ENCODE measurements at regions not wholly inside any gene's neighbourhood (a gene's known extent, or its start where the extent isn't known, plus 50 kb on each side); places are given as distances from the start of the nearest gene placed in this dataset.

DNA sequence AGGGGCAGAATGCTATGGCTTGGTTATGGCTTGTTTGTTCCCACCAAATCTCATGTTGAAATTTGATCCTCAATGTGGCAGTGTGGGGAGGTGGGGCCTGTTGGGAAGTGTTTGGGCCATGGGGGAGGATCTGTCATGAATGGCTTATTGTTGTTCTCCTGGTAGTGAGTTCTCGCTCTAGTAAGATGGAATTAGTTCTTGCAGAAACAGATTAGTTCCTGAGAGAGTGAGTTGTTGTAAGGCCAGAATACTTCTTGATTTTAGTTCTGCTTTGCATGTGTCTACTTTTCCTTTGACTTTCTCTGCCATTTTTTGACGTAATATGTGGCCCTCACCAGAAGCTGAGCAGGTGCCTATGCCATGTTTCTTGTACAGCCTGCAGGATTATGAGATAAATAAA lies 188.2 kb downstream of the KIF20B start:
- CTCF ChIA-PET = no interaction called here
- no peaks in the 10 kb centered on the region for H3K9me3 ChIP-seq (ENCODE audit: control insufficient read depth, insufficient read depth, low read depth, low read length)
- BruUV-seq (replicated peaks) = no TSS peak
- intact Hi-C loops (cut with micrococcal nuclease; ENCODE audit: unreplicated experiment) (no loop called here), in situ Hi-C loops (cut with HindIII; ENCODE audit: low pct_unique_long_range_greater_than_20kb, low sequenced_read_pairs) (no loop called here)
- no peak overlapping the region for H3K4me3 ChIP-seq (ENCODE audit: low read depth in 2 of 2, low read length in 2 of 2)
- ATAC-seq = no peak
- no peak overlapping the region for H3K27ac ChIP-seq (ENCODE audit: low read length)
- POLR2A ChIA-PET = no interaction called here
- H3K4me1 ChIP-seq (ENCODE audit: control insufficient read depth, insufficient read depth, low read length) = no peaks in the 10 kb centered on the region
- no peak for DNase-seq (ENCODE audit: low read depth, low spot score)
- no peaks in the 10 kb centered on the region for H3K27me3 ChIP-seq (ENCODE audit: control insufficient read depth, insufficient read depth, low read length)
- TF ChIP-seq SIN3A (IDR thresholded peaks at IDR 0.05; ENCODE audit: borderline replicate concordance, insufficient read depth, low read depth, low read length) (no peak), TCF7L2 (IDR thresholded peaks at IDR 0.05; ENCODE audit: low read depth, low read length) (no peak), REST (IDR thresholded peaks at IDR 0.05; ENCODE audit: insufficient read depth in 1 of 2, low read depth in 2 of 2, low read length in 1 of 2) (no peak), POLR2AphosphoS5 (IDR thresholded peaks at IDR 0.05; ENCODE audit: low read depth, low read length) (no peak)
- TF ChIP-seq, protein P1, sequence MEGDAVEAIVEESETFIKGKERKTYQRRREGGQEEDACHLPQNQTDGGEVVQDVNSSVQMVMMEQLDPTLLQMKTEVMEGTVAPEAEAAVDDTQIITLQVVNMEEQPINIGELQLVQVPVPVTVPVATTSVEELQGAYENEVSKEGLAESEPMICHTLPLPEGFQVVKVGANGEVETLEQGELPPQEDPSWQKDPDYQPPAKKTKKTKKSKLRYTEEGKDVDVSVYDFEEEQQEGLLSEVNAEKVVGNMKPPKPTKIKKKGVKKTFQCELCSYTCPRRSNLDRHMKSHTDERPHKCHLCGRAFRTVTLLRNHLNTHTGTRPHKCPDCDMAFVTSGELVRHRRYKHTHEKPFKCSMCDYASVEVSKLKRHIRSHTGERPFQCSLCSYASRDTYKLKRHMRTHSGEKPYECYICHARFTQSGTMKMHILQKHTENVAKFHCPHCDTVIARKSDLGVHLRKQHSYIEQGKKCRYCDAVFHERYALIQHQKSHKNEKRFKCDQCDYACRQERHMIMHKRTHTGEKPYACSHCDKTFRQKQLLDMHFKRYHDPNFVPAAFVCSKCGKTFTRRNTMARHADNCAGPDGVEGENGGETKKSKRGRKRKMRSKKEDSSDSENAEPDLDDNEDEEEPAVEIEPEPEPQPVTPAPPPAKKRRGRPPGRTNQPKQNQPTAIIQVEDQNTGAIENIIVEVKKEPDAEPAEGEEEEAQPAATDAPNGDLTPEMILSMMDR (IDR thresholded peaks at IDR 0.05) = no peak
- H3K36me3 ChIP-seq (ENCODE audit: control insufficient read depth, insufficient read depth, low read length) = no peaks in the 10 kb centered on the region

- in situ Hi-C loops (cut with HindIII; ENCODE audit: low pct_unique_long_range_greater_than_20kb, low sequenced_read_pairs) = no loop called here
- Histone ChIP-seq H3K4me3 (ENCODE audit: low read depth in 2 of 2, low read length in 2 of 2) (no peak overlapping the region), H3K36me3 (ENCODE audit: control insufficient read depth, insufficient read depth, low read length) (no peaks in the 10 kb centered on the region), H3K27ac (ENCODE audit: low read length) (no peak overlapping the region), H3K27me3 (ENCODE audit: control insufficient read depth, insufficient read depth, low read length) (no peaks in the 10 kb centered on the region; the same call in 1 of the 2 replicates), H3K4me1 (ENCODE audit: control insufficient read depth, insufficient read depth, low read length) (no peaks in the 10 kb centered on the region), H3K9me3 (ENCODE audit: control insufficient read depth, insufficient read depth, low read depth, low read length) (no peaks in the 10 kb centered on the region)
- DNase-seq (ENCODE audit: low read depth, low spot score) (no peak), ATAC-seq (no peak)
- POLR2A ChIA-PET = no interaction called here
- no peak for TF ChIP-seq SIN3A (IDR thresholded peaks at IDR 0.05; ENCODE audit: borderline replicate concordance, insufficient read depth, low read depth, low read length)
- TF ChIP-seq POLR2AphosphoS5 (IDR thresholded peaks at IDR 0.05; ENCODE audit: low read depth, low read length) = no peak
- TF ChIP-seq, protein P1 (IDR thresholded peaks at IDR 0.05) = no peak
- TF ChIP-seq TCF7L2 (IDR thresholded peaks at IDR 0.05; ENCODE audit: low read depth, low read length) = no peak
- no peak for TF ChIP-seq REST (IDR thresholded peaks at IDR 0.05; ENCODE audit: insufficient read depth in 1 of 2, low read depth in 2 of 2, low read length in 1 of 2)
- CTCF ChIA-PET = no interaction called here
- intact Hi-C loops (cut with micrococcal nuclease; ENCODE audit: unreplicated experiment) = no loop called here
- BruUV-seq (replicated peaks) = no TSS peak
Measured at GRCh38 chr10:89891006-89891535, 189.7 kb downstream of the KIF20B start.

Measured in Panc1 (cell line).